Epithelial cell of esophagus (primary cell): ENCODE measurements at regions not wholly inside any gene's neighbourhood (a gene's known extent, or its start where the extent isn't known, plus 50 kb on each side); places are given as distances from the start of the nearest gene placed in this dataset.
"Not testable (repeated sequence)": the region's sequence is repeated elsewhere in the genome, so short reads cannot be mapped to it uniquely, and the experiment has no call there.

ENCODE experiments used
- DNase-seq: peaks from one replicate; pipeline ENCODE4 v3.0.0; 2010; ENCODE audit warnings: low read depth
- H3K4me3 ChIP-seq: 2 replicates; pipeline ENCODE4 v1.5.1; 2011; ENCODE audit warnings: mild to moderate bottlenecking, low read length, control low read depth
- TF ChIP-seq, protein P1 (sequence below): IDR thresholded peaks from 2 replicates; pipeline ENCODE4 v1.5.1; 2011; ENCODE audit warnings: low read depth, mild to moderate bottlenecking, low read length, control low read depth, inconsistent platforms; ENCODE audit not compliant: insufficient read depth; ENCODE audit errors: missing control alignments

DNA sequence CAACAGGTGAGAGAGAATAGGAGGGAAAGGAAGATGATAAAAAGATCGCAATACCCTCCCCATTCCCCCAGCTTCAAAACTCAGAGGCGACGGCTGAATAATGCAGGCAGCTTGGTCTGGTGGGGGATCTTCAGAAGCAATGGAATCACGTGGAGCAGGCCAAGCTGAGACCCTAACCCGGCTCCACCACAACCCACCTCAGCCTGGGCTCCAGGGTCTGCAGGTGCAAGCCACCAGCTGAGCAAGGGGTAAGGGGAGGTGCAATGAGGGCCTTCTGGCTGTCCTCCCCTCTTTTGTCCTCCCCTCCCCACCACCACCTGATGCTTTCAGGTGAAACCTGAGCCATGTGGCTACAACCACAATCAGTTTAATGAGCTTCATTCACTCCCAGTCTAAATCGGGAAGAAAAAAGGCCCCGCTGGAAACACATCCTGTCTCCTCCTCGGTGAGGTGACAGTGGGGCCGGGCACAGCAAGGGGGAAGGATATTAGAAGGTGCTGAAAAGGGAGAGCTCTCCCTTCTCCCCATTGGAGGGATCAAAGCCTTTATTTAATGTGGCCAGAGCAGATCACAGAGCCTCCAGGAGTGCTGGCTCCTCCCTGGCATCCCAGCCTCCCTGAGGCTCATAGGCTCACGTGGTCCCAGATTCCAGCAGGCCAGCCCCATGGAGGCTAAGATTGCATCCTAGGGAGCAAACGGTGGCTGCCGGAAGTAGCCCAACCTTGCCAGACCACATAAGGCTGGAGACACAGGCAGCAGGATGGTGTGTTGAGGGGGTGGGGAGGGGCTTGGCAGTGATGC is 261.0 kb downstream of the SOX9 start:
- no peak for DNase-seq
- H3K4me3 ChIP-seq, result no peak overlapping the region
- TF ChIP-seq, protein P1, sequence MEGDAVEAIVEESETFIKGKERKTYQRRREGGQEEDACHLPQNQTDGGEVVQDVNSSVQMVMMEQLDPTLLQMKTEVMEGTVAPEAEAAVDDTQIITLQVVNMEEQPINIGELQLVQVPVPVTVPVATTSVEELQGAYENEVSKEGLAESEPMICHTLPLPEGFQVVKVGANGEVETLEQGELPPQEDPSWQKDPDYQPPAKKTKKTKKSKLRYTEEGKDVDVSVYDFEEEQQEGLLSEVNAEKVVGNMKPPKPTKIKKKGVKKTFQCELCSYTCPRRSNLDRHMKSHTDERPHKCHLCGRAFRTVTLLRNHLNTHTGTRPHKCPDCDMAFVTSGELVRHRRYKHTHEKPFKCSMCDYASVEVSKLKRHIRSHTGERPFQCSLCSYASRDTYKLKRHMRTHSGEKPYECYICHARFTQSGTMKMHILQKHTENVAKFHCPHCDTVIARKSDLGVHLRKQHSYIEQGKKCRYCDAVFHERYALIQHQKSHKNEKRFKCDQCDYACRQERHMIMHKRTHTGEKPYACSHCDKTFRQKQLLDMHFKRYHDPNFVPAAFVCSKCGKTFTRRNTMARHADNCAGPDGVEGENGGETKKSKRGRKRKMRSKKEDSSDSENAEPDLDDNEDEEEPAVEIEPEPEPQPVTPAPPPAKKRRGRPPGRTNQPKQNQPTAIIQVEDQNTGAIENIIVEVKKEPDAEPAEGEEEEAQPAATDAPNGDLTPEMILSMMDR, result no peak

DNA sequence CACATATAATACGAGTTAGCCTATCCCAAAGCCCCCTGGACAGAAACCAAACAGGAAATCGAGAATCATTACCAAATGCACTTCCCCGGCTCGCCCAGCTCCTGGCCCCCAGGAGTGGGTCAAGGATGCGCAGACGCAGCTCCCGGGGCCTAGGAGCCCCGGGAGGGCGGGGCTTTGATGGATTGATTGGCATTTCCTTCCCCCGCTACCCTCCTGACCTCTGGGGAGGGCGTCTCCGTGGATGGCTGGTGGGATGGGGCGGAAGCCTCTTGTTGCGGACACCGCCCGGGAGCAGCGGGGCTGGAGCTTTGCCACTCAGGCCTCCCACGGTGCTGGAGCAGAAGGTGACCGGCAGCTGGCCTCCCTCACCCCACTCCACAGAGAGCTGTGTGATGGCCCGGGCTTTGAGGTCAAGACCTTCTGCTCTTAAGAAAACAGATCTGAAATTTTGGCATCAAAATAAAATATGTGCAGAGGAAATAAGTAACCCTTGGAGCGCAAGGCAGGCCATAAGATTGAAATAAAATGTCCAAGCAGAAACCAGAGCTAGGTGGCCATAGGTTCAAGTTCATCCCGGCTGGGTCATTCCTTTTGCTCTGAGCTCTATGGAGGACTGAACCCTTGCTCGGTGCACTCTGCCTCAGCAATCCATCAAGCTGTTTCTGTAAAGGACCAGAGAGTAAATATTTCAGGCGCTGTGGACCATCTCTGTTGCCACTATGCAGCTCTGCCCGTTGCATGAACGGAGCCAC is 262.3 kb downstream of the SOX9 start:
- TF ChIP-seq, protein P1, result no peak
- H3K4me3 ChIP-seq, result no peak overlapping the region

DNA sequence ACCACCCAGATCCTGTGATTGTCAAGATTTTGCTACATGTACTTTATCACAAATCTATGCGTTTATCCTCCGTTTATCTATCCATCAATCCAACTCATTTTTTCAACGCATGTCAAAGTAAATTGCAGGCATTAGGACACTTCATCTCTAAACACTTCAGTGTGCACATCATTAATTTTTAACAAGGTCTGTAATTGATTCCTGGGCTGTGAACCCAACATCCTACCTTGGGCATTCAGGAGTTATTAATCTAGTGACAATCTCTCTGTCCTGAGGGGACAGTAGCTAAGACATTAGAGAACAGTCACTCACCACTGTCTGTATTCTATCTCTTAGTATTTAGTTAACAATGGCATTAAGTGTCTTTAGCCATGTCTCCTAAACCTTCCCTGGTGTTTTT is 264.7 kb downstream of the SOX9 start:
- DNase-seq, result no peak
- no peak overlapping the region for H3K4me3 ChIP-seq
- TF ChIP-seq, protein P1, result no peak

More for the DNA sequence above, 262.3 kb downstream of the SOX9 start:
- DNase-seq, result no peak

DNA sequence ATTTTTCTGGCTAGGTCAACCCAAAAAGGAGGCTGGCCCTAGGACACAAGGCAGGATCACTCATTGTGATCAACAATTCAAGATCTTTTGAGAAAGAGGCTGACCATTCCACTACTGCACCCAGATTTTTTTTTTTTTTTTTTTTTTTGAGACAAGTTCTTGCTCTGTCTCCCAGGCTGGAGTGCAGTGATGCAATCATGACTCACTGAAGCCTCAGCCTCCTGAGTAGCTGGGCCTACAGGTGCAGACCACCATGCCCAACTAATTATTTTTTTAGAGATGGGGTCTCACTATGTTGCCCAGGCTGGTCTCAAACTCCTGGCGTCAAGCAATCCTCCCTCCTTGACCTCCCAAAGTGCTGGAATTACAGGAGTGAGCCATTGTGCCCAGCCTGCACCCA is 265.4 kb downstream of the SOX9 start:
- H3K4me3 ChIP-seq, result not testable (repeated sequence)
- peak; percentile 79 for DNase-seq

DNA sequence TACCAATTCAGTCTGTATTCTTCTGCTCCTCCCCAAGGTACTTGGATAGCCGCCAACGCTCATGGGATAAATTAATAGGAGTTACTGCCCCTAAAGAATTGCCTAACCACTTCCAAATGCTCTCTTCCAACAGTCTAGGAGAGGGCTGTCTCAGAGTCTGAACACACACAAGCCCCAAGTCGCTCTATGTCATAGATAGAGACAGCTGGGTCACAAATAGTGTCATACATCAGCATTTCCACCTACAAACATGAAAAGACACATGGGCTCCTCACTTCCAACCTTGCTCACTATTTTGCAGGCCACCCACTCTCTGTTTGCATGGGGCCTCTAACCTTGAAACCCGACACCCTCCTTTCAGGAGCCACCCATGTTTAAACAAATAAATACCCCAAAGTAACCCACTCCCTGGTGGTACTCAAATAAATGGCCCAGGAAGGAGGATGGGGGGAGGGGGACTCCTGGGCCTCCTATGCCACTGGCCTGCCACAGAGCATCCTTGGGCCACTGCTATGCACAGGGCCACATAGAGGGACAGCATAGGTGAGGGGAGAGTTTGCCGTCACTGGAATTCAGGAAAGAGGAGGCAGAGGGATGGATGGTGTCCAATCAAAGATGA is 265.9 kb downstream of the SOX9 start:
- no peak for DNase-seq
- TF ChIP-seq, protein P1, result no peak
- no peak overlapping the region for H3K4me3 ChIP-seq

DNA sequence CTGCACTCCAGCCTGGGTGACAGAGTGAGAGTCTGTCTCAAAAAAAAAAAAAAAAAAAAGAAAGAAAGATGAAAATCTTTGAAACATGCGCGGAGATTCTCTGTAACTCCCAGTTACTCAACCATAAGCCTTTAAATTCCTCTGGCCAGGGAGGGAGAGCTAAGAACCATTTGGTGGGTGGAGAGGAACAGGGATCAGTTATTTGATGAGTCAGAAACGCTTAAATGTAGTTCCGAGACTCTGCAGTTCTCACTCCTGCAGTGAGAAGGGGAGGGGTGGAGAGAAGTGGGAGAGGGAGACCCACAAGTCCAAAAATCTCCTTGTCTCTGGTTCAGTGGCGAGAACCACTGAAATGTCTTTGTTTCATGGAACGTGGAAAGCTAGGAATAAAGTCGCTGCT is 266.7 kb downstream of the SOX9 start:
- H3K4me3 ChIP-seq, result no peak overlapping the region
- TF ChIP-seq, protein P1, result no peak
- peak; percentile 63 for DNase-seq

DNA sequence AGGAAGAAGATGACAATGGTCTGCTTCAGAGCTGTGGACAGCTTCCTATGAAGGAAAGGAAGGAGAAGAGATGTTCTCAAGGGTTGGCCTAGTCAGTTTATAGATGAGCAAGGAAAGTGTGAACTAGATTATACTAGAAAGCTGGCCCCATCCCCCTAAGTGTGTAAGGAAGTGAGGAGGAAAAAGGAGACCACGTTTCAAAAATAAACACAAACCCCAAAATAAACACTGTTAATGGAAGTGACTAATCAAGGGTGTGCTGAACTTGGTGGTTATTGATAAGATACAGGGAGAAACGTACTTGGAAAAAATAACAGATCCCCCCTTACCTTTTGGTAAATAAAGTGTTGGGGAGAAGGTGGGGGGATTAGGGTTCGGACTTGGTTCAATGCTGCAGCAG is 267.1 kb downstream of the SOX9 start:
- no peak for DNase-seq
- H3K4me3 ChIP-seq, result no peak overlapping the region
- TF ChIP-seq, protein P1, result no peak
